HUDEP-2 (cell line): ENCODE measurements at regions not wholly inside any gene's neighbourhood (a gene's known extent, or its start where the extent isn't known, plus 50 kb on each side); places are given as distances from the start of the nearest gene placed in this dataset.
"Not testable (repeated sequence)": the region's sequence is repeated elsewhere in the genome, so short reads cannot be mapped to it uniquely, and the experiment has no call there.

ENCODE experiments used
- DNase-seq, 76 experiments: peaks; one replicate each; lab custom pipeline; 2025; ENCODE audit not compliant: unreplicated experiment in 76 of 76; lab: John Stamatoyannopoulos, UW

GRCh38 chr1:30444401-30444800, 279.0 kb downstream of the MATN1 start:
- no peak for DNase-seq

GRCh38 chr1:30438274-30438673, 285.1 kb downstream of the MATN1 start:
- DNase-seq = not testable (repeated sequence)

DNA sequence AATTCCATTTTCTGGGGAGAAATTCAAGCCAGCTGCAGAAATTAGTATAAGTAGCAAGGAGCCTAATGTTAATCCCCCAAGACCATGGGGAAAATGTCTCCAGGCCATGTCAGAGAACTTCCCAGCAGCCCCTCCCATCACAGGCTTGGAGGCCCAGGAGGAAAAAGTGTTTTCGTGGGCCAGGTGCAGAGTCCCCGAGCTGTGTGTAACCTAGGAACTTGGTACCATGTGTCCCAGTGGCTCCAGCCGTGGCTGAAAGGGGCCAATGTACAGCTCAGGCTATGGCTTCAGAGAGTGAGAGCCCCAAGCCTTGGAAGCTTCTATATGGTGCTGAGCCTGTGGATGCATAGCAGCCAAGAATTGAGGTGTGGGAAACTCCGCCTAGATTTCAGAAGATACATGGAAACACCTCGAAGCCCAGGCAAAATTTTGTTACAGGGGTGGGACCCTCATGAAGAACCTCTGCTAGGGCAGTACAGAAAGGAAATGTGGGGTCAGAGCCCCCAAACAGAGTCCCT, 286.3 kb downstream of the MATN1 start:
- DNase-seq = no peak

DNA sequence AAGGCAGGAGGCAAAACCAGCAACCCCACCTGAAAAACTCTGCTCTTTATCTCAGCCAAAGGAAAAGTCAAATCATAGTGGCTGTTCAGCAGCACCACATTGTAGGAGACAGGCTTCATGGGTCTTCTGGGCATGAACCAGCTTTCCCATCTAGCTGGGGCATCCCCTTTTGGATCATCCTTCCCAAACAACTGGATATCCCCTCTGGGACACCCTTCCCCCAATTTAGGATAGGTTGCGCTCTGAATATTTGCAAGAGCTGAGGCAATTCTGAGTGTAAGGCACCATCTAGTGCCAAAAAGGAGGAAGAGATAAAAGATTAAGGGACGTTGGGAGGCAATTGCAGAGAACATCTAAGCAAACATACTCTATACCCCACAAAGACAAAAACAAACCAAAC, 295.8 kb downstream of the MATN1 start:
- DNase-seq = no peak

DNA sequence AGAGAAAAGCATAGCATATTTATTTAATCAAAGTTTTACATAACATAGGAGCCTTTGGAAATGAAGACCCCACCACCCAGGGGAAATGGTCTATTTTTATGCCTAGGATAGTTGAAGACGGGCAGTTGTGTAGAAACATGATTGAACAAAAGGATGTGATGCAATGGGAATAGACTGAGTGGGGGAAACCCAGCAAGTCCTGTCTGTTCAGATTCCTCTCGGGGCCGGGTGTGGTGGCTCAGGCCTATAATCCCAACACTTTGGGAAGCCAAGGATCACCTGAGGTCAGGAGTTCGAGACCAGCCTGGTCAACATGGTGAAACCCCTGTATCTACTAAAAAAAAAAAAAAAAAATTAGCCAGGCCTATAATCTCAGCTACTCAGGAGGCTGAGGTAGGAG, 298.3 kb downstream of the MATN1 start:
- no peak for DNase-seq

DNA sequence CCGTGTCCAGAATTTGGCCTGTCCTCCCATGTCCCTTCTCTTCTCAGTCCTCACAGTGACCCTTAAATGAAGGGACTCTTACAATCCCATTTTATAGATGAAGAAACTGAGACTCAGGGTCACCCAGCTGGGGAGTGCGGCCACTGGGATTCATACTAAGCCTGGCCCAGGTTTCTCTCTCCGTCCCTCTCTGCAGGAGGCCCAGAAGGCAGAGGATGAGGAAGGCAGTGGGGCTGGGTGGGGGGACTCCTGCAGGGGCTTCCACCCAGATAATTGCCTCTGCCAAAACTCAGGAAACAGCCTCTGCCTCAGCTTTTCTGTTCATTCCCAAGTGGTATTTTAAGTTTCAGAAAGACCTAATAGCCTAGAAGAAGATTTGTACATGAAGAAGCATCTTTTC, 299.8 kb downstream of the MATN1 start:
- no peak for DNase-seq

DNA sequence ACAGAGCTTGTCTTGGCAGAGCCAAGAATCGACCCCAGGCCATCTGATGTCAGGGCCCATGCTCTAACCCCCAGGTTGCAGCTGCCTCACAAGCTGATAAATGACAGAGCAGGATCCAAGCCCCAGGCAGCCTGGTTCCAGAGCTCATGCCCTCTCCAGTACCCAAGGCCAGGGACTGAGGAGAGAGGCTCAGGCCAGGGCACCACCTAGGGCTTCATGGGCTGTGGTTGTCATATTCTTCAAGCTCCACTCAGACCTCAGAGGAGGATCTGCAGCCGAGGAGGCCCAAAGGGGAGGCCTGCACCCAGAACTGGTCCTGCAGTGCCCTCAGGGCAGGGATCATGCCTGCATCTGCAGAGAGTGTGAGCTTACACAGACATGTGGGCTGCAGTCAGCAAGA, 301.1 kb downstream of the MATN1 start:
- no peak for DNase-seq

GRCh38 chr1:30420519-30421050, 302.8 kb downstream of the MATN1 start:
- DNase-seq = no peak

GRCh38 chr1:30419831-30420230, 303.6 kb downstream of the MATN1 start:
- DNase-seq = no peak

- DNase-seq = no peak
Observed at GRCh38 chr1:30418939-30419720, 304.3 kb downstream of the MATN1 start.

GRCh38 chr1:30418061-30418938, 305.1 kb downstream of the MATN1 start:
- no peak for DNase-seq

GRCh38 chr1:30417701-30418046, 305.7 kb downstream of the MATN1 start:
- DNase-seq = no peak

- no peak for DNase-seq
Observed at GRCh38 chr1:30417001-30417700, 306.2 kb downstream of the MATN1 start.

DNA sequence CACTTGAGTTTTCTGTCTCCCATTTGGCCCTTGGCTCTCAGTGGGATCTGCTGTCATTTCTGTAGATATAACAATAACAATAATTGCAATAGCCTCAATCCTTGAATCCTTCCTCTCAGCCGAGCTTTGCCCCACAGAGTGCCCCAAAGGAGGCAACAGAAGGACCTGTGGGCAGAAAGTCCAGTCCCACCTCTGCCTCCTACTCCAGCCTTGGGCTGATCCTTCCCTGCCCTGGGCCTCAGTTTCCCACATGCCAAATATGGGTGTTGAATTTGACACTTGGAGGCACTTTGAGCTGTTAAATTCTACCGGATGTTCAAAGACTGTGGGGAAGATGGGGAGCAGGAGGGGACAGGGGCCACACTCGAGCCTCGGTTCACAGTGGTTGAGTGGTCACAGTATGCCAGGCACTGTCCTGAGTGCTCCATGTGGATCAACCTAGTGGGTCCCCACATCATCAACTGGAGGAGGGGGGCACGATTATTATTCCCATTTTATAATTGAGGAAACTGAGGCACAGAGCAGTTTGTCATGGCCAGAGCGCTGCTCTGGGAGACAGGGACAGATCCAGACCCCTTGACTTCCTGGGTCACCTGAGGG, 307.1 kb downstream of the MATN1 start:
- DNase-seq = no peak

- DNase-seq = no peak
Observed at GRCh38 chr1:30415171-30415940, 308.0 kb downstream of the MATN1 start.

DNA sequence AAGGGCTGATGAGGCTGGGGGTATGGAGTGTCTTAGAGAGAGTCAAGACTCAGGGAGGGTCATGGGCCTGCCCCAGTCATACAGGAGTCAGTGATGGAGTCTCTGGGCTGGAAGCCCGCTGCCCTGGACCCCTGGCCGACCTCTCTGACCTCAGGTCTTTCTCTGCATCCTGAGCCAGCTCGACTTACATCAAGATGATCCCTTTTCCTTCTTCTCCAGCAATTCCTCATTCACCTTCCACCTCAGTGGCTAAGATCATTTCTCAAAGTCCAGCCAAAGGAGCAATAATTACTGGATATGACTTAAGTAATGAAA, 308.6 kb downstream of the MATN1 start:
- no peak for DNase-seq

DNA sequence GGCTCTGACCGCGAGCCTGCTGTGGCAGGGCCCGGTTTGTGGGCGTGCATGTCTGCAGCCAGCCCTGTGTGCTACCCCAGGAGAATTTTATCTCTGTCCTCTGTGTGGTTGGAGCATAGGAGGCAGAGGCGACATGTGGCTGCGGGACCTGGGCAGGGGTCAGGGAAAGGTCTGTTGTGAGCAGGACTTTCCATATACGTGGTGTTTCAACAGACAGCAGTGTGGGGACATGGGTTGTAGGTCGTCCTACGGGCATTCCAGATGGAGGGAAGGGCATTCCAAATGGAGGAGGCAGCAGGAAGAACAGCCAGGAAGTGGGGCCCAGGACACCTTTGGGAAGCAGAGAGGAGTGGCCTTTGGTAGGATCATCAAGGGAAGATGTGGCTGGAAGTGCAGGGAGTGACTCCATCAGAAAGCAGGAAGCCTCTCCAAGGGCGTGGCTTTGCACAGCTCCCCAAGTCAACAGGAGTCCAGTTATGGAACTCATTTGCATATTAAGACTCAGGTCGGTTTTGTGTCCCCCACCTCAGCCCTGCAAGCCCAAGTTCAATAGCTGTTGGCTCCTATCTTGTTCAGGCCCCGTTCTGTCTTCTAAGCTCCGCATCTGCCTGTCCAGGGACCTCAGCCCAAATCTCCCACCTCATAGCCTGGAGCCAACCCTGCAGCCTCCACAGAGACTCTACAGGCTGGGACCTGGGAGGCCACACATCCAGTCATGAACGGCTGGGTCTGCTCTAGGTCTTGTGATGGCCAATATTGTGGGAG, 309.1 kb downstream of the MATN1 start:
- DNase-seq = no peak

DNA sequence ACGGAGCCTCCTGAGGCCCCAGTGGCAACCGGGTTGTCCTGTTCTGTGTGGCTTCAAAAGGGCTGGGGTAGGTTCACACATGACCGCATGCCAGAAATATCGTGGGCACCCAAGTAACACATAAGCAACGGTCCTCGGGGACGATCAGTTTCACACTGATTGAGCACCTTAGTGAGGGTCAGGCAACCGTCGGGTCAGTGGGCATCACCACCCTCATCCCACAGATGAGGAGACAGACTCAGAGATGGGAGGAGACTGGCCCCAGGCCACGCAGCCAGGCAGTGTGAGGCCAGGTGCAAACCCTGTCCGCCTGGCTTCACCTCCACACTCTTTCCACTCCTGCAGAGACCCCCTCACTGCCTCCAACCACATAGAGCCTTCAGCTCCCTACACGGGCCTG, 309.8 kb downstream of the MATN1 start:
- no peak for DNase-seq

GRCh38 chr1:30413111-30413440, 310.3 kb downstream of the MATN1 start:
- DNase-seq = no peak
